ENCODE measurements at regions not wholly inside any gene's neighbourhood (a gene's known extent, or its start where the extent isn't known, plus 50 kb on each side); places are given as distances from the start of the nearest gene placed in this dataset.

DNA sequence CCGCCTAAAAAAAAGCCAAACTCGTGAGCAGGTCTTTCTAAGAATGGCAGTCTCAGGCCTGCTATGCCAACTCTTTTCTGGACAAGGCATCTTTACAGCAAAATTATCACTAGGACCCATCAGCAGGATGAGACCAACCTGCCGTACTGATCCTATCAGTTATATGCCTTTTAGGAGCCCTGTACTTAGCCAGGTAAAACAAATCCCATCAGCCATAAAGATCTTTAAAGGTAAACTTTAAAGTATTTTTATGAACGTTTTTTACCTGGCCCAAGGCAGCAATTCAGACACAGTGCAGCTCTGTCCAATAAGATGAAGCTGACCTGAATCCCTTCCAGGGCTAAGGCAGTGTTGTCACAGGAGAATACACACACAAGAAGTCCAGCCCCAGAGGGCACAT lies 51.3 kb upstream of the TGM3 start:
- TF ChIP-seq CTCF (IDR thresholded peaks at IDR 0.05) (no peak), EZH2 (IDR thresholded peaks at IDR 0.05) (no peak)

Measured in neural progenitor cell (in vitro differentiated cells).